ENCODE measurements at regions not wholly inside any gene's neighbourhood (a gene's known extent, or its start where the extent isn't known, plus 50 kb on each side); places are given as distances from the start of the nearest gene placed in this dataset.

- TF ChIP-seq EZH2phosphoT487 (IDR thresholded peaks at IDR 0.05; ENCODE audit: insufficient read depth, low read depth): no peak
- TF ChIP-seq EZH2 (IDR thresholded peaks at IDR 0.05; ENCODE audit: insufficient read depth, poor library complexity, severe bottlenecking): no peak
These were observed 61.7 kb upstream of the ZNF469 start for GRCh38 chr16:88320947-88321634.

All from GM23248 (cell line).